GM23338 (cell line): ENCODE measurements at regions not wholly inside any gene's neighbourhood (a gene's known extent, or its start where the extent isn't known, plus 50 kb on each side); places are given as distances from the start of the nearest gene placed in this dataset.
A peak's percentile ranks its signal among the peaks of the same experiment; 100 is the strongest.

Experiments
- ATAC-seq: fragments of 200-7000 bp; cut with Tn5 transposase; 3 replicates; pipeline ENCODE4 v1.9.1; 2020
- DNase-seq: peaks from one replicate; pipeline ENCODE4 v3.0.0-alpha.2; 2015; ENCODE audit warnings: low spot score
- H2AFZ ChIP-seq: fragments of 200-600 bp; sonication (generic); 2 replicates; pipeline ENCODE4 v1.8.0; 2016; ENCODE audit warnings: antibody characterized with exemption, mild to moderate bottlenecking, moderate library complexity
- H3F3A ChIP-seq: fragments of 200-600 bp; sonication (generic); replicated peaks from 2 replicates; pipeline ENCODE4 v1.8.0; 2017; ENCODE audit warnings: antibody characterized with exemption, mixed run types, low read depth
- H3K27ac ChIP-seq: fragments of 200-600 bp; sonication (generic); 2 replicates; pipeline ENCODE4 v1.6.1; 2016; ENCODE audit warnings: low read depth
- H3K27me3 ChIP-seq: fragments of 200-600 bp; sonication (generic); 2 replicates; pipeline ENCODE4 v1.8.0; 2016; ENCODE audit warnings: mild to moderate bottlenecking, mixed run types, moderate library complexity; ENCODE audit not compliant: insufficient read depth
- H3K36me3 ChIP-seq: fragments of 200-600 bp; sonication (generic); 2 replicates; pipeline ENCODE4 v1.8.0; 2016; ENCODE audit warnings: mild to moderate bottlenecking; ENCODE audit not compliant: insufficient read depth
- H3K4me1 ChIP-seq: fragments of 200-600 bp; sonication (generic); 2 replicates; pipeline ENCODE4 v1.8.0; 2016; ENCODE audit warnings: mild to moderate bottlenecking, moderate library complexity; ENCODE audit not compliant: insufficient read depth
- H3K4me2 ChIP-seq: fragments of 200-600 bp; sonication (generic); 2 replicates; pipeline ENCODE4 v1.7.1; 2017; ENCODE audit warnings: mixed run types
- H3K4me3 ChIP-seq: fragments of 200-600 bp; sonication (generic); 2 replicates; pipeline ENCODE4 v1.6.1; 2016; ENCODE audit warnings: mixed run types
- H3K79me2 ChIP-seq: fragments of 200-600 bp; sonication (generic); replicated peaks from 2 replicates; pipeline ENCODE4 v1.8.0; 2017; ENCODE audit warnings: mild to moderate bottlenecking; ENCODE audit not compliant: insufficient read depth
- H3K9me2 ChIP-seq: fragments of 200-600 bp; sonication (generic); 2 replicates; pipeline ENCODE4 v1.8.0; 2017; ENCODE audit not compliant: insufficient read depth
- H4K20me1 ChIP-seq: fragments of 200-600 bp; sonication (generic); replicated peaks from 2 replicates; pipeline ENCODE4 v1.8.0; 2017; ENCODE audit warnings: mild to moderate bottlenecking; ENCODE audit not compliant: insufficient read depth
- H3K27ac Mint-ChIP-seq: 2 replicates; pipeline ENCODE4 v1.8.0; 2020; ENCODE audit warnings: inconsistent platforms, mild to moderate bottlenecking, moderate library complexity, mixed read lengths
- H3K27me3 Mint-ChIP-seq: 3 replicates; pipeline ENCODE4 v1.8.0; 2022; ENCODE audit warnings: low read depth, mild to moderate bottlenecking, moderate library complexity, mixed read lengths, inconsistent platforms; ENCODE audit not compliant: insufficient read depth, poor library complexity
- H3K36me3 Mint-ChIP-seq: 3 replicates; pipeline ENCODE4 v1.8.0; 2021; ENCODE audit warnings: low read depth, mild to moderate bottlenecking, inconsistent platforms, moderate library complexity, mixed read lengths
- H3K4me1 Mint-ChIP-seq: 3 replicates; pipeline ENCODE4 v1.8.0; 2020; ENCODE audit warnings: mild to moderate bottlenecking, inconsistent platforms, mixed read lengths
- H3K4me3 Mint-ChIP-seq: 3 replicates; pipeline ENCODE4 v1.8.0; 2021; ENCODE audit warnings: moderate library complexity, mild to moderate bottlenecking, inconsistent platforms, mixed read lengths
- H3K9me3 Mint-ChIP-seq: 3 replicates; pipeline ENCODE4 v1.8.0; 2020; ENCODE audit warnings: moderate library complexity, mild to moderate bottlenecking, inconsistent platforms, mixed read lengths
- CREB1 ChIP-seq: fragments of 250-450 bp; sonication (Bioruptor Pico); IDR thresholded peaks from 2 replicates; pipeline ENCODE4 v1.5.0; 2020; ENCODE audit warnings: low read depth, mild to moderate bottlenecking, moderate library complexity
- CTCF ChIP-seq, 2 experiments: fragments of 200-600 bp in 1 of 2; sonication (generic) in 1 of 2; conservative IDR thresholded peaks; 2 replicates each; pipeline versions ENCODE4 v1.5.1 to v1.6.1; 2016 to 2017; ENCODE audit warnings: antibody characterized with exemption in 2 of 2, low read depth in 2 of 2, mild to moderate bottlenecking in 2 of 2, moderate library complexity in 1 of 2
- ETS1 ChIP-seq: IDR thresholded peaks from 2 replicates; pipeline ENCODE4 v1.6.1; 2016; ENCODE audit warnings: antibody characterized with exemption
- EZH2 ChIP-seq: fragments of 200-600 bp; sonication (generic); IDR thresholded peaks from one replicate; pipeline ENCODE4 v1.8.0; 2017; ENCODE audit warnings: antibody characterized with exemption, mild to moderate bottlenecking, low read depth; ENCODE audit not compliant: unreplicated experiment
- EZH2phosphoT487 ChIP-seq: fragments of 200-600 bp; sonication (generic); IDR thresholded peaks from one replicate; pipeline ENCODE4 v1.8.1; 2018; ENCODE audit warnings: antibody characterized with exemption; ENCODE audit not compliant: unreplicated experiment
- JUNB ChIP-seq: IDR thresholded peaks from one replicate; pipeline ENCODE4 v1.6.1; 2016; ENCODE audit warnings: antibody characterized with exemption; ENCODE audit not compliant: unreplicated experiment
- NANOG ChIP-seq: IDR thresholded peaks from 2 replicates; pipeline ENCODE4 v1.6.1; 2016; ENCODE audit warnings: antibody characterized with exemption, borderline replicate concordance
- POLR2AphosphoS5 ChIP-seq: IDR thresholded peaks from 2 replicates; pipeline ENCODE4 v1.6.1; 2016; ENCODE audit warnings: antibody characterized with exemption, low read depth
- STAT1 ChIP-seq: IDR thresholded peaks from one replicate; pipeline ENCODE4 v1.6.1; 2016; ENCODE audit warnings: antibody characterized with exemption; ENCODE audit not compliant: unreplicated experiment
- ZNF114 ChIP-seq: fragments of 250-450 bp; sonication (Bioruptor Pico); IDR thresholded peaks from 2 replicates; pipeline ENCODE4 v1.5.0; 2020; ENCODE audit warnings: mild to moderate bottlenecking, moderate library complexity
- ZNF331 ChIP-seq: fragments of 250-450 bp; sonication (Bioruptor Pico); IDR thresholded peaks from 2 replicates; pipeline ENCODE4 v1.5.0; 2020; ENCODE audit warnings: low read depth, mild to moderate bottlenecking, moderate library complexity
- TF ChIP-seq, protein P1 (sequence below): fragments of 250-450 bp; sonication (Bioruptor Pico); IDR thresholded peaks from 2 replicates; pipeline ENCODE4 v1.5.0; 2020; ENCODE audit warnings: mild to moderate bottlenecking, moderate library complexity
- TF ChIP-seq, protein P2 (sequence below): IDR thresholded peaks from one replicate; pipeline ENCODE4 v1.6.1; 2018; ENCODE audit warnings: antibody characterized with exemption; ENCODE audit not compliant: unreplicated experiment

DNA sequence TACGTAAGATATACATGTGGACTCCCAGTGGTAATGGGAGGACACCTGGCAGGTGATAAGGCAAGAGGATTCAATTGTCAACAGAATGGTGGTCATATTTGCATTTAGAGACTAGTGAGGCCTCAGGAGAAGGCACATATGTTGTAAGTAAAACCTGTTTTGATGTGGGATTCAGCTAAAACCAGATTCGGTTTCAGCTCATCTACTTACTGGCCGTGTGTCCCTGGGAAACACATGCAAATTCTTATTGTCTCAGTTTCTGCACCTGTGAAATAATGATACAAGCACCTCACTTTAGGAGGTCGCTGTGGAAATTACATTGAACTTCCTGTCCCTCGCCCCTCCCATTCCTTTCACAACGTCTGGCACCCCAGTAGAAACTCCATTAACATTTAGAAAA, 78.9 kb upstream of the FIBIN start:
- Mint-ChIP-seq H3K4me3 (no peak overlapping the region), H3K9me3 (no peaks in the 10 kb centered on the region; the same call in 2 of the 3 replicates), H3K27me3 (peaks cover 2% of the 10 kb centered on the region), H3K27ac (peak overlapping the region; percentile 38; the same call in 1 of the 2 replicates), H3K36me3 (0 out of 3 replicates have a peak, but pooled peaks cover 2% of the 10 kb centered on the region), H3K4me1 (peaks cover 12% of the 10 kb centered on the region)
- Histone ChIP-seq H3K9me2 (peaks cover 12% of the 10 kb centered on the region), H3K36me3 (no peaks in the 10 kb centered on the region), H3K4me2 (0 out of 2 replicates have a peak overlapping the region, but pooled peaks have one; percentile 18), H3K27ac (no peak overlapping the region; the same call in 1 of the 2 replicates), H4K20me1 (no peaks in the 10 kb centered on the region), H3K4me1 (peaks cover 8% of the 10 kb centered on the region; the same call in 1 of the 2 replicates), H3K27me3 (no peaks in the 10 kb centered on the region), H3F3A (no peaks in the 10 kb centered on the region), H3K4me3 (no peak overlapping the region), H2AFZ (no peak overlapping the region), H3K79me2 (no peaks in the 10 kb centered on the region)
- no peak for TF ChIP-seq NANOG
- no peak for TF ChIP-seq EZH2phosphoT487
- no peak for TF ChIP-seq JUNB
- no peak for TF ChIP-seq CREB1 (CRISPR knock-in tag)
- no peak for TF ChIP-seq STAT1
- no peak for TF ChIP-seq CTCF (conservative IDR thresholded peaks at IDR 0.05; ENCODE audit: low read depth in 2 of 2)
- no peak for TF ChIP-seq ZNF331 (CRISPR knock-in tag)
- TF ChIP-seq, protein P1, sequence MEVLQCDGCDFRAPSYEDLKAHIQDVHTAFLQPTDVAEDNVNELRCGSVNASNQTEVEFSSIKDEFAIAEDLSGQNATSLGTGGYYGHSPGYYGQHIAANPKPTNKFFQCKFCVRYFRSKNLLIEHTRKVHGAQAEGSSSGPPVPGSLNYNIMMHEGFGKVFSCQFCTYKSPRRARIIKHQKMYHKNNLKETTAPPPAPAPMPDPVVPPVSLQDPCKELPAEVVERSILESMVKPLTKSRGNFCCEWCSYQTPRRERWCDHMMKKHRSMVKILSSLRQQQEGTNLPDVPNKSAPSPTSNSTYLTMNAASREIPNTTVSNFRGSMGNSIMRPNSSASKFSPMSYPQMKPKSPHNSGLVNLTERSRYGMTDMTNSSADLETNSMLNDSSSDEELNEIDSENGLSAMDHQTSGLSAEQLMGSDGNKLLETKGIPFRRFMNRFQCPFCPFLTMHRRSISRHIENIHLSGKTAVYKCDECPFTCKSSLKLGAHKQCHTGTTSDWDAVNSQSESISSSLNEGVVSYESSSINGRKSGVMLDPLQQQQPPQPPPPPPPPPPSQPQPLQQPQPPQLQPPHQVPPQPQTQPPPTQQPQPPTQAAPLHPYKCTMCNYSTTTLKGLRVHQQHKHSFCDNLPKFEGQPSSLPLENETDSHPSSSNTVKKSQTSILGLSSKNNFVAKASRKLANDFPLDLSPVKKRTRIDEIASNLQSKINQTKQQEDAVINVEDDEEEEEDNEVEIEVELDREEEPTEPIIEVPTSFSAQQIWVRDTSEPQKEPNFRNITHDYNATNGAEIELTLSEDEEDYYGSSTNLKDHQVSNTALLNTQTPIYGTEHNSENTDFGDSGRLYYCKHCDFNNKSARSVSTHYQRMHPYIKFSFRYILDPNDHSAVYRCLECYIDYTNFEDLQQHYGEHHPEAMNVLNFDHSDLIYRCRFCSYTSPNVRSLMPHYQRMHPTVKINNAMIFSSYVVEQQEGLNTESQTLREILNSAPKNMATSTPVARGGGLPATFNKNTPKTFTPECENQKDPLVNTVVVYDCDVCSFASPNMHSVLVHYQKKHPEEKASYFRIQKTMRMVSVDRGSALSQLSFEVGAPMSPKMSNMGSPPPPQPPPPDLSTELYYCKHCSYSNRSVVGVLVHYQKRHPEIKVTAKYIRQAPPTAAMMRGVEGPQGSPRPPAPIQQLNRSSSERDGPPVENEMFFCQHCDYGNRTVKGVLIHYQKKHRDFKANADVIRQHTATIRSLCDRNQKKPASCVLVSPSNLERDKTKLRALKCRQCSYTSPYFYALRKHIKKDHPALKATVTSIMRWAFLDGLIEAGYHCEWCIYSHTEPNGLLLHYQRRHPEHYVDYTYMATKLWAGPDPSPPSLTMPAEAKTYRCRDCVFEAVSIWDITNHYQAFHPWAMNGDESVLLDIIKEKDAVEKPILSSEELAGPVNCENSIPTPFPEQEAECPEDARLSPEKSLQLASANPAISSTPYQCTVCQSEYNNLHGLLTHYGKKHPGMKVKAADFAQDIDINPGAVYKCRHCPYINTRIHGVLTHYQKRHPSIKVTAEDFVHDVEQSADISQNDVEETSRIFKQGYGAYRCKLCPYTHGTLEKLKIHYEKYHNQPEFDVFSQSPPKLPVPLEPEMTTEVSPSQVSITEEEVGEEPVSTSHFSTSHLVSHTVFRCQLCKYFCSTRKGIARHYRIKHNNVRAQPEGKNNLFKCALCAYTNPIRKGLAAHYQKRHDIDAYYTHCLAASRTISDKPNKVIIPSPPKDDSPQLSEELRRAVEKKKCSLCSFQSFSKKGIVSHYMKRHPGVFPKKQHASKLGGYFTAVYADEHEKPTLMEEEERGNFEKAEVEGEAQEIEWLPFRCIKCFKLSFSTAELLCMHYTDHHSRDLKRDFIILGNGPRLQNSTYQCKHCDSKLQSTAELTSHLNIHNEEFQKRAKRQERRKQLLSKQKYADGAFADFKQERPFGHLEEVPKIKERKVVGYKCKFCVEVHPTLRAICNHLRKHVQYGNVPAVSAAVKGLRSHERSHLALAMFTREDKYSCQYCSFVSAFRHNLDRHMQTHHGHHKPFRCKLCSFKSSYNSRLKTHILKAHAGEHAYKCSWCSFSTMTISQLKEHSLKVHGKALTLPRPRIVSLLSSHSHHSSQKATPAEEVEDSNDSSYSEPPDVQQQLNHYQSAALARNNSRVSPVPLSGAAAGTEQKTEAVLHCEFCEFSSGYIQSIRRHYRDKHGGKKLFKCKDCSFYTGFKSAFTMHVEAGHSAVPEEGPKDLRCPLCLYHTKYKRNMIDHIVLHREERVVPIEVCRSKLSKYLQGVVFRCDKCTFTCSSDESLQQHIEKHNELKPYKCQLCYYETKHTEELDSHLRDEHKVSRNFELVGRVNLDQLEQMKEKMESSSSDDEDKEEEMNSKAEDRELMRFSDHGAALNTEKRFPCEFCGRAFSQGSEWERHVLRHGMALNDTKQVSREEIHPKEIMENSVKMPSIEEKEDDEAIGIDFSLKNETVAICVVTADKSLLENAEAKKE (CRISPR knock-in tag) = no peak
- no peak for TF ChIP-seq POLR2AphosphoS5
- TF ChIP-seq ETS1 = no peak
- TF ChIP-seq, protein P2, sequence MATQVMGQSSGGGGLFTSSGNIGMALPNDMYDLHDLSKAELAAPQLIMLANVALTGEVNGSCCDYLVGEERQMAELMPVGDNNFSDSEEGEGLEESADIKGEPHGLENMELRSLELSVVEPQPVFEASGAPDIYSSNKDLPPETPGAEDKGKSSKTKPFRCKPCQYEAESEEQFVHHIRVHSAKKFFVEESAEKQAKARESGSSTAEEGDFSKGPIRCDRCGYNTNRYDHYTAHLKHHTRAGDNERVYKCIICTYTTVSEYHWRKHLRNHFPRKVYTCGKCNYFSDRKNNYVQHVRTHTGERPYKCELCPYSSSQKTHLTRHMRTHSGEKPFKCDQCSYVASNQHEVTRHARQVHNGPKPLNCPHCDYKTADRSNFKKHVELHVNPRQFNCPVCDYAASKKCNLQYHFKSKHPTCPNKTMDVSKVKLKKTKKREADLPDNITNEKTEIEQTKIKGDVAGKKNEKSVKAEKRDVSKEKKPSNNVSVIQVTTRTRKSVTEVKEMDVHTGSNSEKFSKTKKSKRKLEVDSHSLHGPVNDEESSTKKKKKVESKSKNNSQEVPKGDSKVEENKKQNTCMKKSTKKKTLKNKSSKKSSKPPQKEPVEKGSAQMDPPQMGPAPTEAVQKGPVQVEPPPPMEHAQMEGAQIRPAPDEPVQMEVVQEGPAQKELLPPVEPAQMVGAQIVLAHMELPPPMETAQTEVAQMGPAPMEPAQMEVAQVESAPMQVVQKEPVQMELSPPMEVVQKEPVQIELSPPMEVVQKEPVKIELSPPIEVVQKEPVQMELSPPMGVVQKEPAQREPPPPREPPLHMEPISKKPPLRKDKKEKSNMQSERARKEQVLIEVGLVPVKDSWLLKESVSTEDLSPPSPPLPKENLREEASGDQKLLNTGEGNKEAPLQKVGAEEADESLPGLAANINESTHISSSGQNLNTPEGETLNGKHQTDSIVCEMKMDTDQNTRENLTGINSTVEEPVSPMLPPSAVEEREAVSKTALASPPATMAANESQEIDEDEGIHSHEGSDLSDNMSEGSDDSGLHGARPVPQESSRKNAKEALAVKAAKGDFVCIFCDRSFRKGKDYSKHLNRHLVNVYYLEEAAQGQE = no peak
- TF ChIP-seq EZH2 = no peak
- TF ChIP-seq ZNF114 (CRISPR knock-in tag) = no peak
- ATAC-seq = no peak
- peak; percentile 14 for DNase-seq
